ENCODE measurements at regions not wholly inside any gene's neighbourhood (a gene's known extent, or its start where the extent isn't known, plus 50 kb on each side); places are given as distances from the start of the nearest gene placed in this dataset.

GRCh38 chr13:55553701-55554100, 1587.0 kb upstream of the PRR20A start:
- TF ChIP-seq, protein P1, sequence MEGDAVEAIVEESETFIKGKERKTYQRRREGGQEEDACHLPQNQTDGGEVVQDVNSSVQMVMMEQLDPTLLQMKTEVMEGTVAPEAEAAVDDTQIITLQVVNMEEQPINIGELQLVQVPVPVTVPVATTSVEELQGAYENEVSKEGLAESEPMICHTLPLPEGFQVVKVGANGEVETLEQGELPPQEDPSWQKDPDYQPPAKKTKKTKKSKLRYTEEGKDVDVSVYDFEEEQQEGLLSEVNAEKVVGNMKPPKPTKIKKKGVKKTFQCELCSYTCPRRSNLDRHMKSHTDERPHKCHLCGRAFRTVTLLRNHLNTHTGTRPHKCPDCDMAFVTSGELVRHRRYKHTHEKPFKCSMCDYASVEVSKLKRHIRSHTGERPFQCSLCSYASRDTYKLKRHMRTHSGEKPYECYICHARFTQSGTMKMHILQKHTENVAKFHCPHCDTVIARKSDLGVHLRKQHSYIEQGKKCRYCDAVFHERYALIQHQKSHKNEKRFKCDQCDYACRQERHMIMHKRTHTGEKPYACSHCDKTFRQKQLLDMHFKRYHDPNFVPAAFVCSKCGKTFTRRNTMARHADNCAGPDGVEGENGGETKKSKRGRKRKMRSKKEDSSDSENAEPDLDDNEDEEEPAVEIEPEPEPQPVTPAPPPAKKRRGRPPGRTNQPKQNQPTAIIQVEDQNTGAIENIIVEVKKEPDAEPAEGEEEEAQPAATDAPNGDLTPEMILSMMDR (IDR thresholded peaks at IDR 0.05; ENCODE audit: low read depth, low read length, poor library complexity, severe bottlenecking): no peak
- no peak for TF ChIP-seq EZH2phosphoT487 (IDR thresholded peaks at IDR 0.05; ENCODE audit: borderline replicate concordance, low read length)
